SK-N-SH (cell line): ENCODE measurements at regions not wholly inside any gene's neighbourhood (a gene's known extent, or its start where the extent isn't known, plus 50 kb on each side); places are given as distances from the start of the nearest gene placed in this dataset.

Source experiments
- CTCF ChIA-PET: fragments of 300-600, 350-600 bp; formaldehyde crosslinking; extraction: SDS; loops from one replicate; lab custom pipeline; 2021; lab: Yijun Ruan, JAX
- POLR2A ChIA-PET: fragments of 350-600 bp; sonication (Branson Sonifier 250); formaldehyde crosslinking; extraction: SDS; loops from one replicate; lab custom pipeline; 2020; ENCODE audit warnings: antibody characterized with exemption, inconsistent platforms; lab: Yijun Ruan, JAX
- DNase-seq: peaks from one replicate; pipeline ENCODE4 v3.0.0; 2012
- H2AFZ ChIP-seq: fragments of 200-600 bp; sonication (generic); 2 replicates; pipeline ENCODE4 v1.8.1; 2016; ENCODE audit warnings: antibody characterized with exemption, mild to moderate bottlenecking, low read depth
- H3F3A ChIP-seq: fragments of 200-600 bp; sonication (generic); replicated peaks from 2 replicates; pipeline ENCODE3; 2016; ENCODE audit warnings: antibody characterized with exemption, mild to moderate bottlenecking; ENCODE audit not compliant: insufficient read depth
- H3K27ac ChIP-seq, 2 experiments: fragments of 200-500 bp in 1 of 2; fragments of 200-600 bp in 1 of 2; sonication (Bioruptor generic) in 1 of 2; sonication (generic), shearing (Covaris generic) in 1 of 2; 2 replicates each; pipeline versions ENCODE4 v1.5.1 to v1.6.1; 2014 to 2016; ENCODE audit warnings: low read depth in 2 of 2, inconsistent platforms in 1 of 2, low read length in 1 of 2, mild to moderate bottlenecking in 1 of 2, mixed read lengths in 1 of 2
- H3K27me3 ChIP-seq: fragments of 200-600 bp; sonication (generic), shearing (Covaris generic); 2 replicates; pipeline ENCODE4 v1.6.1; 2016; ENCODE audit warnings: mixed run types; ENCODE audit not compliant: insufficient read depth
- H3K36me3 ChIP-seq, 2 experiments: fragments of 200-500 bp in 1 of 2; fragments of 200-600 bp in 1 of 2; sonication (Bioruptor generic) in 1 of 2; sonication (generic) in 1 of 2; replicated peaks in 1 of 2; 2 replicates each; pipeline versions ENCODE3 to v1.5.1; 2014 to 2016; ENCODE audit warnings: low read length in 1 of 2, mild to moderate bottlenecking in 1 of 2; ENCODE audit not compliant: insufficient read depth in 2 of 2, control insufficient read depth in 1 of 2
- H3K4me1 ChIP-seq, 2 experiments: fragments of 200-500 bp in 1 of 2; fragments of 200-600 bp in 1 of 2; sonication (Bioruptor generic) in 1 of 2; sonication (generic), shearing (Covaris generic) in 1 of 2; 2 replicates each; pipeline versions ENCODE4 v1.5.1 to v1.6.1; 2014 to 2016; ENCODE audit warnings: low read depth in 1 of 2, low read length in 1 of 2, mixed run types in 1 of 2; ENCODE audit not compliant: insufficient read depth in 2 of 2, control insufficient read depth in 1 of 2
- H3K4me2 ChIP-seq: fragments of 200-600 bp; sonication (generic), shearing (Covaris generic); 2 replicates; pipeline ENCODE4 v1.6.1; 2017; ENCODE audit warnings: mixed run types
- H3K4me3 ChIP-seq, 2 experiments: fragments of 200-500 bp in 1 of 2; fragments of 200-600 bp in 1 of 2; sonication (Bioruptor generic) in 1 of 2; sonication (generic), shearing (Covaris generic) in 1 of 2; 2 replicates each; pipeline versions ENCODE4 v1.5.1 to v1.8.1; 2014 to 2016; ENCODE audit warnings: low read depth in 2 of 2, inconsistent platforms in 1 of 2, low read length in 1 of 2, mild to moderate bottlenecking in 1 of 2, mixed read lengths in 1 of 2, moderate library complexity in 1 of 2
- H3K79me2 ChIP-seq: fragments of 200-600 bp; sonication (generic); 2 replicates; pipeline ENCODE4 v1.8.1; 2017; ENCODE audit warnings: mild to moderate bottlenecking; ENCODE audit not compliant: insufficient read depth
- H3K9ac ChIP-seq: fragments of 200-600 bp; sonication (generic); 2 replicates; pipeline ENCODE4 v1.6.1; 2017; ENCODE audit warnings: mixed run types
- H3K9me2 ChIP-seq: fragments of 200-600 bp; sonication (generic); 2 replicates; pipeline ENCODE4 v1.6.1; 2017; ENCODE audit warnings: mixed run types
- H3K9me3 ChIP-seq: fragments of 200-600 bp; sonication (generic); 2 replicates; pipeline ENCODE4 v1.6.1; 2017; ENCODE audit warnings: mixed run types, mild to moderate bottlenecking, moderate library complexity
- H4K20me1 ChIP-seq: fragments of 200-600 bp; sonication (generic); 2 replicates; pipeline ENCODE4 v1.6.1; 2017; ENCODE audit warnings: mild to moderate bottlenecking, mixed run types; ENCODE audit not compliant: insufficient read depth
- CTCF ChIP-seq: fragments of 200-600 bp; sonication (generic); IDR thresholded peaks from 2 replicates; pipeline ENCODE4 v1.6.1; 2017; ENCODE audit warnings: antibody characterized with exemption, mild to moderate bottlenecking, moderate library complexity
- EP300 ChIP-seq, 2 experiments: IDR thresholded peaks; 2 replicates each; pipeline versions ENCODE4 v1.4.0 to v1.6.1; 2012; ENCODE audit warnings: borderline replicate concordance in 1 of 2, low read depth in 1 of 2, low read length in 1 of 2
- EZH2phosphoT487 ChIP-seq: fragments of 200-600 bp; sonication (generic); IDR thresholded peaks from 2 replicates; pipeline ENCODE4 v1.6.1; 2017; ENCODE audit warnings: low read depth, mixed run types, mild to moderate bottlenecking, antibody characterized with exemption, moderate library complexity, borderline replicate concordance
- GABPA ChIP-seq: IDR thresholded peaks from 2 replicates; pipeline ENCODE4 v1.4.0; 2012; ENCODE audit warnings: low read depth, mild to moderate bottlenecking
- GATA2 ChIP-seq: sonication (generic); formaldehyde crosslinking; IDR thresholded peaks from 2 replicates; pipeline ENCODE4 v1.5.0; 2020; ENCODE audit warnings: mild to moderate bottlenecking, missing genetic modification reagents
- MAX ChIP-seq: IDR thresholded peaks from 2 replicates; pipeline ENCODE4 v1.4.0; 2012; ENCODE audit warnings: low read depth
- NRF1 ChIP-seq: IDR thresholded peaks from 2 replicates; pipeline ENCODE4 v1.6.1; 2012; ENCODE audit warnings: low read depth, mild to moderate bottlenecking, low read length
- PBX3 ChIP-seq: IDR thresholded peaks from 2 replicates; pipeline ENCODE4; 2012
- POLR2AphosphoS5 ChIP-seq: IDR thresholded peaks from 2 replicates; pipeline ENCODE4 v1.6.1; 2012; ENCODE audit warnings: low read depth, low read length
- RCOR1 ChIP-seq: fragments of 150-350 bp; IDR thresholded peaks from 2 replicates; pipeline ENCODE4 v1.6.1; 2017; ENCODE audit warnings: antibody characterized with exemption, low read length
- RFX5 ChIP-seq: IDR thresholded peaks from 2 replicates; pipeline ENCODE4 v1.6.1; 2012; ENCODE audit warnings: mild to moderate bottlenecking, improper control_type of control experiment, low read length
- USF1 ChIP-seq: IDR thresholded peaks from 2 replicates; pipeline ENCODE4 v1.4.0; 2012; ENCODE audit warnings: low read depth, borderline replicate concordance
- ZBTB33 ChIP-seq: IDR thresholded peaks from 2 replicates; pipeline ENCODE4 v1.4.0; 2012; ENCODE audit warnings: low read depth, borderline replicate concordance
- WGBS: methylation state at CpG from one replicate; pipeline ENCODE4 v1.1.6; 2017; ENCODE audit warnings: low lambda C conversion rate; 5-methylcytosine and 5-hydroxymethylcytosine counted together
- TF ChIP-seq, protein P1 (sequence below): fragments of 150-350 bp; IDR thresholded peaks from 2 replicates; pipeline ENCODE4 v1.6.1; 2016; ENCODE audit warnings: mild to moderate bottlenecking, low read depth, low read length
- TF ChIP-seq, protein P2 (sequence below): IDR thresholded peaks from 2 replicates; pipeline ENCODE4 v1.6.1; 2012; ENCODE audit warnings: mild to moderate bottlenecking, low read depth, low read length, moderate library complexity

DNA sequence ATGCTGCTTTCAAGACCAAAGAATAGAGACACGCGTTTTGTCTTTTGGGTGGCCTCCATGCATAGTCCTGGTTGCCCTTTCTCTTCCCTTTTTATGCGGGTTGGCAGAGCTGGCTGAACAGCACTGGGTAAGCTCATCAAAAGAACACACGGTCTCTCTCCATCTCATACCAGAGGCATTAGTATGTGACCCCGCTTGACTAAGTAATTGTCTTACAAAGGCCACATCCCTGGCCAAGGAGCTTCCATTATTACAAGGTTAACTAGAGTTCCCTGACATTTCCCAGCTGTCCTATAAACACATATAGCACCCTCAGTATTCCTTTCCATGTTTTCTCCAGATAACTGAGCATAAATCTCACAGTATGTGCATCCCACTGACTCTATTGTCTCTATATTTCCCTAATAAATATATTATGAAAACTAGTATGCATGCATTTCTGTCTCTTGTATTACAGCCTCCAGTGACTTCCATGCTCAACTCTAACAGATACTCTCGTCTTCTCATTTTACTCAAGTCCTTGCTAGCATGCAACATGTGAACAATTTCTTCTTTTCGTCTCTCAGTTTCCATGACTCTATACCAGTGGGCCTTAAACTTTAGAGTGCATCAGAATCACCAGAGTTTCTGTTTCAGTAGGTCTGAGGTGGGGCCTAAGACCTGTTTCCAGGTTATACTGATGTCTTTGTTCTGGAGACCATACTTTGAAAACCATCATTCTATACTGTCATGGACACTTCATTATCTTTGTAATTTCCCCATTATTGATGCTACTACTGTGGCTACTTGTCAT, 247.7 kb upstream of the ARSJ start:
- H3K9me2 ChIP-seq: no peaks in the 10 kb centered on the region
- TF ChIP-seq, protein P1, sequence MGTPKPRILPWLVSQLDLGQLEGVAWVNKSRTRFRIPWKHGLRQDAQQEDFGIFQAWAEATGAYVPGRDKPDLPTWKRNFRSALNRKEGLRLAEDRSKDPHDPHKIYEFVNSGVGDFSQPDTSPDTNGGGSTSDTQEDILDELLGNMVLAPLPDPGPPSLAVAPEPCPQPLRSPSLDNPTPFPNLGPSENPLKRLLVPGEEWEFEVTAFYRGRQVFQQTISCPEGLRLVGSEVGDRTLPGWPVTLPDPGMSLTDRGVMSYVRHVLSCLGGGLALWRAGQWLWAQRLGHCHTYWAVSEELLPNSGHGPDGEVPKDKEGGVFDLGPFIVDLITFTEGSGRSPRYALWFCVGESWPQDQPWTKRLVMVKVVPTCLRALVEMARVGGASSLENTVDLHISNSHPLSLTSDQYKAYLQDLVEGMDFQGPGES: no peak
- TF ChIP-seq EZH2phosphoT487: no peak
- no peak for TF ChIP-seq EP300 (IDR thresholded peaks at IDR 0.05; ENCODE audit: borderline replicate concordance in 1 of 2, low read depth in 1 of 2, low read length in 1 of 2)
- no peak for TF ChIP-seq GATA2
- TF ChIP-seq USF1: no peak
- no peak for TF ChIP-seq RCOR1
- no peak for TF ChIP-seq MAX
- no peak for TF ChIP-seq NRF1
- no peak for TF ChIP-seq RFX5
- TF ChIP-seq POLR2AphosphoS5: no peak
- no peak for TF ChIP-seq GABPA
- no peak for TF ChIP-seq ZBTB33
- TF ChIP-seq CTCF: no peak
- no peak for TF ChIP-seq PBX3
- TF ChIP-seq, protein P2, sequence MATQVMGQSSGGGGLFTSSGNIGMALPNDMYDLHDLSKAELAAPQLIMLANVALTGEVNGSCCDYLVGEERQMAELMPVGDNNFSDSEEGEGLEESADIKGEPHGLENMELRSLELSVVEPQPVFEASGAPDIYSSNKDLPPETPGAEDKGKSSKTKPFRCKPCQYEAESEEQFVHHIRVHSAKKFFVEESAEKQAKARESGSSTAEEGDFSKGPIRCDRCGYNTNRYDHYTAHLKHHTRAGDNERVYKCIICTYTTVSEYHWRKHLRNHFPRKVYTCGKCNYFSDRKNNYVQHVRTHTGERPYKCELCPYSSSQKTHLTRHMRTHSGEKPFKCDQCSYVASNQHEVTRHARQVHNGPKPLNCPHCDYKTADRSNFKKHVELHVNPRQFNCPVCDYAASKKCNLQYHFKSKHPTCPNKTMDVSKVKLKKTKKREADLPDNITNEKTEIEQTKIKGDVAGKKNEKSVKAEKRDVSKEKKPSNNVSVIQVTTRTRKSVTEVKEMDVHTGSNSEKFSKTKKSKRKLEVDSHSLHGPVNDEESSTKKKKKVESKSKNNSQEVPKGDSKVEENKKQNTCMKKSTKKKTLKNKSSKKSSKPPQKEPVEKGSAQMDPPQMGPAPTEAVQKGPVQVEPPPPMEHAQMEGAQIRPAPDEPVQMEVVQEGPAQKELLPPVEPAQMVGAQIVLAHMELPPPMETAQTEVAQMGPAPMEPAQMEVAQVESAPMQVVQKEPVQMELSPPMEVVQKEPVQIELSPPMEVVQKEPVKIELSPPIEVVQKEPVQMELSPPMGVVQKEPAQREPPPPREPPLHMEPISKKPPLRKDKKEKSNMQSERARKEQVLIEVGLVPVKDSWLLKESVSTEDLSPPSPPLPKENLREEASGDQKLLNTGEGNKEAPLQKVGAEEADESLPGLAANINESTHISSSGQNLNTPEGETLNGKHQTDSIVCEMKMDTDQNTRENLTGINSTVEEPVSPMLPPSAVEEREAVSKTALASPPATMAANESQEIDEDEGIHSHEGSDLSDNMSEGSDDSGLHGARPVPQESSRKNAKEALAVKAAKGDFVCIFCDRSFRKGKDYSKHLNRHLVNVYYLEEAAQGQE: no peak
- no peaks in the 10 kb centered on the region for H4K20me1 ChIP-seq
- ChIA-PET CTCF (no interaction called here), POLR2A (no interaction called here)
- no peak overlapping the region for H3K4me2 ChIP-seq
- no peaks in the 10 kb centered on the region for H3K27me3 ChIP-seq
- H3K36me3 ChIP-seq: no peaks in the 10 kb centered on the region
- no peaks in the 10 kb centered on the region for H3F3A ChIP-seq
- 86% methylated on average over 7 of the region's 7 CpGs for WGBS
- DNase-seq: no peak
- peaks cover 0 to 7% of the 10 kb centered on the region in 2 experiments; a peak in 2 of 4 replicates for H3K4me1 ChIP-seq
- H3K79me2 ChIP-seq: no peaks in the 10 kb centered on the region
- H3K27ac ChIP-seq: no peak overlapping the region
- no peaks in the 10 kb centered on the region for H3K9me3 ChIP-seq
- no peak overlapping the region for H3K9ac ChIP-seq
- H2AFZ ChIP-seq: no peak overlapping the region
- H3K4me3 ChIP-seq: no peak overlapping the region
